AML-193 (cell line): ENCODE measurements at regions not wholly inside any gene's neighbourhood (a gene's known extent, or its start where the extent isn't known, plus 50 kb on each side); places are given as distances from the start of the nearest gene placed in this dataset.
"Not testable (repeated sequence)": the region's sequence is repeated elsewhere in the genome, so short reads cannot be mapped to it uniquely, and the experiment has no call there.

ENCODE experiments used
- DNase-seq, 2 experiments: peaks; one replicate each; lab custom pipeline; 2025; lab: John Stamatoyannopoulos, UW

DNA sequence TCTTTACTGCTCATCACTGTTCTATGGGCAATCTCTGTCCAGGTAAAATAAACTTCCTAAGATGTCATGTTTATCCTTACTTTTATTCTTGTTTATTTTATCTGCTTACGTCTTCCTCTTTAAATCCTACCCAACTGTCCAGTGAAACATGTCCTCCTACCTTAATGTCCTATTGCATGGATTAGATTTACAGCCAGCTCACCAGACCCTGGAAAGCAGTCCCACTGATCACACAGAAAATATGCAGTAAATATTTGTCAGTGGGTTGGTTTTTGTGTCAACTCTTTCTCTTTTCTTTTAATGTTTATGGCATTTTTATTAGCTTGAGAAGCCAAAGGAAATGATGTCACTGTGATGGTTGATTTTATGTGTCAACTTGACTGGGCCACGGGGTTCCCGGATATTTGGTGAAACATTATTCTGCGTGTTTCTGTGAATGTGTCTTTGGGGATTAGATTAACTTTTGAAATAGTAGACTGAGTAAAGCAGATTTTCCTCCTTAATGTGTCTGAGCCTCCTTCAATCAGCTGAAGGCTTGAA, 258.3 kb downstream of the SRGAP2C start:
- DNase-seq: no peak

DNA sequence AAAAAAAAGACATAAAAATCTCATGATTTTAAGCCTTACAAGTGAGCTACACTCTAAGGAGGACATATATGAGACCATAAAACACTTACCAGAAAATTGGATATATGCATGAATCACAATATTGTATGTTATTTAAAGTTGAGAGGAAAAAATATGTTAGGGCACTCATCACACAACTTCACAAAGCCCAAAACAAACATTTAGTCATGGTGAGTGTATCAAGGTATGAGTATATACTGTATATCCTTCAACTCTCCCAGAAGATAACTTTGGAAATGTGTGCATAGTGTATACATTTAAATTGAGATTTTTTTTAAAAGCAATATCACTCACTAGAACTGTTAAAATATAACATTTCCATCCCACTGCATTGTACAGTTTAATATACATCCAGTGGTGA, 259.3 kb downstream of the SRGAP2C start:
- DNase-seq: no peak

DNA sequence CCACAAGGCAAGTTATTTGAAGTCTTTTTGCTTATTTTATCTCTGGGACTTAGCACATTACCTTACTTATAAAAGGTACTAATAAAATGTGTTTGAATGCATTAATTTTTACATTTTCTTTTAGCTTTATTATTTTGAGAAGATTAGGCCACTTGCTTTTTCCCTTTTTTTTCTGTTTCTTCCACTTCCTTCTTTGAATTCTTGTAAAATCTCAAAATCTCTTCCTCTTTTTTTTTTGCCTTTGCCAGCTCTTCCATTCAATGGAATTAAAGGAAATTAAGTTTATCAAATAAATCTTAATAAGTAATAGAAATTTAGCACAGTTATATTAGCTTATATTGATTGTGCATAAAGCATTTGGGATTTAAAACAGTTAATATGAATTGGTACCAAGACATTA, 260.9 kb downstream of the SRGAP2C start:
- peak; percentile 11 to 34 for DNase-seq

DNA sequence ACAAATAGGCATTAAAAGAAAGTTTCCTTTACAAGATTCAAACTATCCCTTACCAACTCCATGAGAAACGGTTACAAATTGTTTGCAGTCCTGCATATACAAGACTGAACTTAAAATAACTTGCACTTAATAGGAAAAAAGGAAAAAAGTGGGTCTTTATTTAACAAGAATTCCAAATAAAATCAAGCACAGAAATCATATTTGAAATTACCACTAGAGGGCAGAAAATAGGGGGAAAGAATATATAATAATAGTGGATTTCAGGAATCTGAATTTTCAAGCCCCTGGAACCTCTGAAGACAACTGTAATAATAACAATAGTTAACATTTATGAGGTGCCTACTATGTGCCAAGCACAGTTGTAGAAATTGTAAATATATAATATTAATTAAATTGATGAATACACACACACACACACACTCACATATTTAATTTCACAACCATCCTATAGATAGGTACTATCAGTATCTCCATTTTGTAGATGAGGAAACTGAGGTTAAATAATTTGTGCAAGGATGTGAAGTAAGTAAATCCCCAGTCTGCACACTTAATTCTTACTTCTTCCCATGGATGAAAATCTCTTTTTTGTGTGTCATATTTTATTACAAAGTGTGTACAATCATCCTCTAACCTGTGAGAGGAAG, 262.6 kb downstream of the SRGAP2C start:
- DNase-seq: not testable (repeated sequence)

DNA sequence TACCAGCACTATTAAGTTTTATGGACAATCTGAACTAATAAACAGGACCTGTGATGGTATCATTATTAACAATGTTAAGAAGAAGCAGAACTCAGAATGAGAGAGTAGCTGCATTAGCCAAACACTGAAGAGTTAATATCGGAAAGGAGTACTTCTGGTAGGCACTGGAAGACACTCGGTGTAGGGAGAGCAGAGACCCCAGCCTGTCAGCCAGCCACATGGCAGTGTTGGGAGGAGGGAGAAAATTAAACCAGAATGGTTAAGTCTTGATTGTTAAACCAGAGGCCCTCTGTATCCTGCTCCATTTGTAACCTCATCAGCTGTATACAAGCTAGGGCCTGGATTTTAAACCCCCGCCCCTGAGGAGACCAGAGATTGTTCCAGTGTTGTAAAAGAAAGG, 263.3 kb downstream of the SRGAP2C start:
- not testable (repeated sequence) for DNase-seq

DNA sequence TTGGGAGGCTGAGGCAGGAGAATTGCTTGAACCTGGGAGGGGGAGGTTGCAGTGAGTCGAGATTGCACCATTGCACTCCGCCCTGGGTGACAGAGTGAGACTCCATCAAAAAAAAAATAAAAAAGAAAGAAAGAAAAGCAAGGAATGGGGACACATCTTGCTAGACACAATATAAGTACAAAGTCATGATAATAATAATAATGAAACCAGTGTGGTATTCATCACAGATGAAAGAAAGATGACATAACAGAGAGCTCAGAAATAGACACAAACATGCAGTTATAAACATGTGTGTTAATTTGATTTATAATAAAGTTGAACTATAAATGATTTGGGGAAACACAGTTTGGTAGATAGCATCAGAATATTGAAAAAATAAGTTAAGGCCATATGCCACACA, 264.1 kb downstream of the SRGAP2C start:
- DNase-seq: no peak

DNA sequence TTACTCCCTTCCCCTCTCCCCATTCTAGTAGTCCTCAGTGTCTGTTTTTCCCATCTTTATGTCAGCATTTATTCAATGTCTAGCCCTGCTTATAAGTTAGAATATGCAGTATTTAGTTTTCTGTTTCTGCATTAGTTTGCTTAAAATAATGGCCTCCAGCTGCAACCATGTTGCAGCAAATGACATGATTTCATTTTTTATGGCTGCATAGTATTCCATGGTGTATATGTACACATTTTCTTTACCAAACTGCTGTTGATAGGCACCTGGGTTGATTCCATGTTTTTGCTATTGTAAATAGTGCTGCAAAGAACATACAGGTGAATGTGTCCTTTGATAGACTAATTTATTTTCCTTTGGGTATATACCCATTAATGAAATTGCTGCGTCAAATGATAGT, 267.7 kb downstream of the SRGAP2C start:
- no peak for DNase-seq

DNA sequence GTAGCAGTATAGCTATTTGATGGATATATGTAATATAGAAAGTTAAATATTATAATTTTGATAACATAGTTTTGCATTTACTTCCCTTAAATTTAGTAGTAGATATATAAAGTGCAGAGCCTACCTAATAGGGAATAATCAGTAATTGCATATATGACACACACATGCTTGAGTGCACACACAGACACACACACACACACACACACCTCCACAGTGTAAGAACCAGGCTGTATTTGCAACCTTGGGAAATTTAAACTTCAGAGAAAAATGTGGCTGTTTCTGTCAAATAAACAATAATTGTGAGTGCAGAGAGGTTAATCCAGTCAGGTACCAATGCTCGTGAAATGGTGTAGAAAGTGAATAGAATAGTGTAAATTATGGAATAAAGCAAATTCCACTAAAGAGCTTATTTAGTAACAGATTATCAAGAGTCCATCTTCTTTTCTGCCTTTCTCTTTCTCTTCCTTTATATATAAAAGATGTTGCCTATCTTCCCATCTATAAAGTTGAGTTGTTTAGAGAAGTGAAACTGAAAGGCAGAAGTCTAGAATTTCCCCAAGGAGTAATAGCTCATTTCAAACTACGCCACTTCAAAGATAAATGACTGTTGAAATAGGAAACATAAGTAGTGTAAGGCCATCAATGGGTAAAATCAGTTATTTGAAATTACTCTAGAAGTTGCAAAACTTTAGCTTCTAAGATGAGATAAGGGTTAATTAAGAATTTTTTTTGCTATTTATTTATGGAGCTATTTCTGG, 273.7 kb downstream of the SRGAP2C start:
- DNase-seq: peak; percentile 10 to 22

DNA sequence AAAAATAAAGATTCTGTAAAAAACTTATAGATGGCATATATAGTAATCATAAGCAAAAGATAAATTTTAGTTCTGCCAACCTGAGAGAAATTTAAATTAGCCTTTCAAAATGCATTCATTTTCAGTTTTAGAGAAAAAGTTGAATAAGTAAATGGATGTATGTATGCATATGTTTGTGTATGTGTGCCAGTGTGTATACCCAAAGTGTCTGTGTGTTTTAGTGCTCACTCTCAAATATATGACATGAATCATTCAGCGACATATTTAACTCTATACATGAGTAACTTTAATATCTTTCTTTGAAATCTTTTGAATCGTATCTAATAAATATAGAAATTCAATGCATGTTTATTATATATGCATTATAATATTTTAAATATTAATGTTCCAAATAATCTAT, 274.5 kb downstream of the SRGAP2C start:
- DNase-seq: no peak

DNA sequence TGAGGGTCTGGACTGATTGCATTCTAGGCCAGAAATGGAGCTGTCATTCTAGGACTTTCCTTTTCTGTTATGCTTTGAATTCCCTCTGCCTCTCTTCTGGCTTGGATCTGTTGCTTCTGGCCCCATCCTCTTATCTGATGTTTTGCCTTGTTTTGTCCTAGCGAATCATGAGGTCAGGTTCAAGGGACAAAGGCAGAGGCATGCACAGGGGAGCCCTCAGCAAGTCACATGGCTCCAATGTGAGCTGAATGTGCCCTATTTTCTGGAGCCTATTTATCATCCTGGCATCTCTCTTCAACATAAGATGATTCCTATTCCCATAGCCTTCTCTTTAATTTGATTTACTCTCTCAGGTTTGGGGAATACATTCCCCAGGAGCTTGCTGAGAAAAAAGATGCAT, 284.6 kb downstream of the SRGAP2C start:
- not testable (repeated sequence) for DNase-seq

DNA sequence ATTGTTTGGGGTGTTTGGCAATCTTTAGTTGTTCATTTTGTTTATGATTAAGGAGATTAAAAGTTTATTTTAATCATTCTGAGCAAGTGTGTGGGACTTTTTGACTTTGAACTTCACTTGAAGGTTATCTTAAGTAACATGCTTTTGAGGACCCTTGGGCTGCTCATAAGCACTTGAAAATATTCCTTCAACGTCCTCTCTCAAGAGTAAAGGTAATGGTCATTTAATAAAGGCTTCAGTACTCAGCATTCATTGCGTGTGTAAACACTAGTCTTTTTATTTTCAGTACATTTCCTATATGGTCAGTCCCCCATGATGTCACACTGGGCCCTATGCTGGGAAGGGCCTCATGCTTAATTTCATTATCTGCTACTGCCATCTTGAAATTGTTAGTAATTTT, 285.6 kb downstream of the SRGAP2C start:
- not testable (repeated sequence) for DNase-seq

DNA sequence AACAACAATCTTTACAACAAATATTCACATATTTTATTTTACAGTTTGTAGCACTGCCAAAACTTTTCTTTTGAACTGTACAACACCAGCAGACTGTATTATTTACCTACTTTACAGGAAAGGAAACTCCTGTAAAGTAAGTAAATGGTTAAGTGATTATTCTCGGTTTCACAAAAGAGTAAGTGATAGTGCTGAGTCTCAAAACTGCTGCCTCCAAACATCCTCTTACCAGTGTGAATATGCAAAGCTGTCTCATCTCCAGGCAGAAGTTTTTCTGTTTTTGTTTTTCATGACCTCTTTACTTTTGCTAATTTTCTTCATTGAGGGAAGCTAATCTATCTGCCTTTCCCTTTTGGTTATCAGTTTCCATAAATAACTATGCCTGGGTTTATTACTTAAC, 286.7 kb downstream of the SRGAP2C start:
- DNase-seq: no peak

DNA sequence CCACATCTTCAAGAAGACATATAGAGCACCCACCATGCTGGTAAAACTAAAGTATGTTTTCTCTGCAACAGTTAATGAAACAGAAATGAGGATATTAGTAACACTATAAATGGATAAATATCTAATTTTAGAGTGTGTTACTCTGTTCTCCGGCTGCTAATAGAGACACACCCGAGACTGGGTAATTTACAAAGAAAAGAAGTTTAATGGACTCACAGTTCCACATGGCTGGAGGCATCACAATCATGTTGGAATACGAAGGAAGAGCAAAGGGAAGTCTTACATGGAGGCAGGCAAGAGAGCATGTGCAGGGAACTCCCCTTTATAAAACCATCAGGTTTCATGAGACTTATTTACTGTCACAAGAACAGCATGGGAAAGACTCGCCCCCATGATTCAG, 287.2 kb downstream of the SRGAP2C start:
- no peak for DNase-seq

DNA sequence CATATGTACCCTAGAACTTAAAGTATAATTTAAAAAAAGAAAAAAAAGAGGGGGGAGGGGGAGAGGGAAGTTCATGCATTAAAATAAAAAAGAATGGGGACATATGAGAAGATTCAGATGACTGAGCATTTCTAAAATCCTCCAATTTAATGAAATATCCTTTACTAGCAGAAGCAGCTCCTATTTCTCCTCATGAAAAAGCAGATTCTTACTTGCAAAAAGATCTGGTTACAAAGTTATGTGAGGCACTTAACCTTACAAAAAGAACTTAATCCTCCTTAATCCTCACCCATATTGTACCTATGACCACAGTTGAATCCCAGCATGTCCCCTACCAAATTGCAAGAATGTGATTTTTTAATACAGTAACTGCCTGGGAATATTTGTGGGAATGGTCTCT, 298.5 kb downstream of the SRGAP2C start:
- DNase-seq: no peak

DNA sequence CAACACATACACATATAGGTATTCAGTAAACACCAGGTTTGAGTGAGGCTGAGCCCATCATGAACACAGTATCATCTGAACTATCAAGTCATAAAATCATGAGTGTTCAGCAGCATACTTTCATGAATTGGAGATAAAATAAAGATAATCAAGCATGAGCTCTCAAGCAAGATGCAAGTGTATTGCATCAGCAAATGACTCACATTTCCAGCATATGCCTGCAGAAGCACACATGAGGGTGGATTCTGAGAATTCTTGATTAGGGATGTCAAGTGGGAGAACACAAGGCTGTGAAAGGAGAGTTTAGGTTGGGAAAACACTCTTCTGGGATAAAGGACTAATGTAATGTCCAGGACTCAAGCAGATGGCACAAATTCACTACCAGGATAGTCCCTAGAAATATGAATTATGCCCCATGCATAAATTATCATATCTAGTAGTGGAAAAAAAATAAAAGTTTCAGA, 299.2 kb downstream of the SRGAP2C start:
- DNase-seq: no peak

DNA sequence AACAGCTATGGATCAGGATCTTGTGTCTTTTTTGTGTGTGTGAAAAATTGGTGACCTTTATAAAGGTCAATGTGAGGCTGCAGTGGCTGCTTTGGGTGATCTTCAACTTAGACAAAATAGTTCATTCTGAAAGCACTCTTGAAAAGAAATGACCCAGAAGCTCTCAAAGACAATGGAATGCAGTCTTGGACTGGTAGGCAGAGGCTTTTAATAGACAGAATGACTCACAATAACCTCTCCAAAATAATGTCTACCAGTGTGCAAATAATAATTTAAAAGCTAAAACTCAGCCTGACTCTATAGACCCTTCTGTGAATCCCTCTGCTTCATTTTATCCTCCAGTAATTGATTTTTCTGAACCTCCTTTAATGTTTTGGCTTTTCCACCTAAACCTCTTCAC, 310.0 kb downstream of the SRGAP2C start:
- not testable (repeated sequence) for DNase-seq

DNA sequence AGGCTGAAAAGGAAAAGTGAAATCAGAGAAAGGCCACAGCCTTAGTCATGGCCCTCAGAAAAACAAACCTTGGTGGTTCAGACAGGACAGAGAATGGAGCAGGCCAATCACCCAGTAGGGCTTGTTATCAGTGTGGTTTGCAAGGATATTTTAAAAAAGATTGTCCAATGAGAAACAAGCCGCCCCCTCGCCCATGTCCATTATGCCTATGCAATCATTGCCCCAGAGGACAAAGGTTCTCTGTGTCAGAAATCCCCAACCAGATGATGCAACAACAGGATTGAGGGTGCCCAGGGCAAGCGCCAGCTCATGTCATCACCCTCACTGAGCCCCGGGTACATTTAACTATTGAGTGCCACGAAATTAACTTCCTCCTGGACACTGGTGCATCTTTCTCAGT, 326.7 kb downstream of the SRGAP2C start:
- DNase-seq: peak; percentile 43 to 44

DNA sequence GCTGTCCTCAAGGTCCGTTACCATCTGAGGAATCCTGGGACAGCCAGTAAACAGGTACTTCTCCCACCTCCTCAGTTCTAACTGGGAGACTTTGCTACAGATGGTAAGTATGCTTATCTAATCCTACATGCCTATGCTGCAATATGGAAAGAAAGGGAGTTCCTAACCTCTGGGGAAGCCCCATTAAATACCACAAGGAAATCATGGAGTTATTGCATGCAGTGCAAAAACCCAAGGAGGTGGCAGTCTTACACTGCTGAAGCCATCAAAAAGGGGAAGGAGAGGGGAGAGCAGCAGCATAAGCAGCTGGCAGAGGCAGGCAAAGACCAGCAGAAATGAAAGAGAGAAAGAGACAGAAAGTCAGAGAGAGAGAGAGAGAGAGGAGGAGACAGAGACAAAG, 327.1 kb downstream of the SRGAP2C start:
- DNase-seq: peak; percentile 22 to 44

DNA sequence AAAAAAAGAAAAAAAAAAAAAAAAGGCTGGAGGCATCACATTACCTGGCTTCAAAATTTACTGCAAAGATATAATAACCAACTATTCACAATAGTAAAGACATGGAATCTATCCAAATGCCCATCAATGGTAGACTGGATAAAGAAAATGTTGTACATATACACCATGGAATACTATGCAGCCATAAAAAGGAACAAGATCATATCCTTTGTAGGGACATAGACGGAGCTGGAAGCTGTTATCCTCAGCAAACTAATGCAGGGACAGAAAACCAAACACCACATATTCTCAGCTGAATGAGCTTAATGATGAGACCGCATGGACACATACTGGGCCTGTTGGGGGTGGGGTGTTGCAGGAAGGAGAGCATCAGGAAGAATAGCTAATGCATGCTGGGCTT, 330.5 kb downstream of the SRGAP2C start:
- DNase-seq: no peak

DNA sequence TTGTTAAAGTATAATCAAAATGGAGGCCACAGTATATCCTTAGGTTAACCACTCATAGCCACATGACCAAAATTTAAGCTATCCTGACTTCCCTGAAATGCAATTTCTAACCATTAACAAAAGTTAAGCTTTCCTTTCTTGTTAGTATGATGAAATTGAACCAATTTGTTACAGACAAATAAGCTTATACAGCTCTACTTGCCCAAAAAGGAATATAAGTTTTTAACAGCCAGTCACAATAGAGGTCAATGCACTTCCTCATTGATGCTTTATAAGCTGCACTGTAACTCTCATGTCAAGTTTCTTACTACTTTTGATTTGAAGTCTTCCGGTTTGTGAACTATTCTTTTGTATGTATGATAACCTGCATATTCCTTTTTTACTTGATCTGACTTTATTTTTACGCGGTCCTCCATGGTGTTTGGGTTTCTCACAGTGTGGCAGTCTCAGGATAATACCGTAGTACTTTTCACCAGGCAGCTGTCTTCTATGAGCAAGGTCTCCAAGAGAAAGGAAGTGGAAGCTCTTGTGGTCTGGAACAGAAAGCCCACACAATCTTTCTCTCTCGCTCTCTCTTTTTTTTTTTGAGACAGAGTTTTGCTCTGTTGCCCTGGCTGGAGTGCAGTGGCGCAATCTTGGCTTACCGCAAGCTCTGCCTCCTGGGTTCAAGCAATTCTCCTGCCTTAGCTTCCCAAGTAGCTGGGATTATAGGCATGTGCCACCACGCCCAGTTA, 331.6 kb downstream of the SRGAP2C start:
- DNase-seq: peak; percentile 85 to 86

DNA sequence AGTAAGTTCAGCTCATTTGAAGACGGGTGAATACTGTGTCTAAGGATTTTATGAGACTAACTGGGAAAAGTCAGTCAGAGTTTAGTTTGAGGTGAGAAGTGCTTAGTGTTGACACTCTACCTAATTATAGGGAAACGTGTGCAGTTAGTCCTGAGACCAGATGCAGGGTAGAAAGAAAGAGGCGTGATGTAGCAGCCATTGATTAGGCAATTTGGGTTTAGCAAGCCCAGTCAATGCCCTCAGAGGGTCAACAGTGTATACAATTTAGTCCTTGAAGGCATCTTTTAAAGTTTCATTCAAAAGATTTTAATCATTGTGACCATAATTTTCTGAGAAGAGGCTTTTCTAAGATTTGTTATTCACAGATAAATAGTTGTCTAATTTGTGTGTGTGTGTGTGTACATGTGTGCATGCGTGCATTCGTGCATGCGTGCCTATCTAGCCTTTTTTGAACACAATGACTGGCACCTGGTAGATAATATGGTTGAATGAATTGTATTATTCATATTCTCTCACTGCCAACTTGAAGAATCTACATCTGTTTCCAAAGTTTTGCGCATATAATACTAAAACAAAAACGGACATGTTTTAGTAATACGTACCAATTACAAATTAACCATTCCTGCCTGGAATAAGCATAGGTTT, 332.9 kb downstream of the SRGAP2C start:
- DNase-seq: no peak

DNA sequence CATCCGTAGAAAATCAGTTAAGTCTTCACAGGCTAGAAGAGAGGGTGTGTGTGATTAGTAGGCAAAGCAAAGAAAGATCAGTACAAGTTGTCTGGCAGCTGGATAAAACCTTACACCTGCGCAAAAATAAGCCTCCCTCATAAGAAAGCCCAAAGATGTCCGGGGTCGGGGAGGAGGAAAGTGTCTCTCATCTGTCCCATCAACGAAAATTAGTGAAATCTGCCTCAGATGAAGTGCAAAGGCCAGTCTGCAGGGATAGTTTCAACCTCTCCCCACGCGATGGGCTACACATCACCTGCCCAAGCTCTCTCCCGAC, 333.9 kb downstream of the SRGAP2C start:
- DNase-seq: no peak
